ENCODE measurements at regions not wholly inside any gene's neighbourhood (a gene's known extent, or its start where the extent isn't known, plus 50 kb on each side); places are given as distances from the start of the nearest gene placed in this dataset.

GRCh38 chr16:73399997-73400396 lies 352.1 kb upstream of the ZFHX3 start:
- TF ChIP-seq, protein P1, sequence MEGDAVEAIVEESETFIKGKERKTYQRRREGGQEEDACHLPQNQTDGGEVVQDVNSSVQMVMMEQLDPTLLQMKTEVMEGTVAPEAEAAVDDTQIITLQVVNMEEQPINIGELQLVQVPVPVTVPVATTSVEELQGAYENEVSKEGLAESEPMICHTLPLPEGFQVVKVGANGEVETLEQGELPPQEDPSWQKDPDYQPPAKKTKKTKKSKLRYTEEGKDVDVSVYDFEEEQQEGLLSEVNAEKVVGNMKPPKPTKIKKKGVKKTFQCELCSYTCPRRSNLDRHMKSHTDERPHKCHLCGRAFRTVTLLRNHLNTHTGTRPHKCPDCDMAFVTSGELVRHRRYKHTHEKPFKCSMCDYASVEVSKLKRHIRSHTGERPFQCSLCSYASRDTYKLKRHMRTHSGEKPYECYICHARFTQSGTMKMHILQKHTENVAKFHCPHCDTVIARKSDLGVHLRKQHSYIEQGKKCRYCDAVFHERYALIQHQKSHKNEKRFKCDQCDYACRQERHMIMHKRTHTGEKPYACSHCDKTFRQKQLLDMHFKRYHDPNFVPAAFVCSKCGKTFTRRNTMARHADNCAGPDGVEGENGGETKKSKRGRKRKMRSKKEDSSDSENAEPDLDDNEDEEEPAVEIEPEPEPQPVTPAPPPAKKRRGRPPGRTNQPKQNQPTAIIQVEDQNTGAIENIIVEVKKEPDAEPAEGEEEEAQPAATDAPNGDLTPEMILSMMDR (conservative IDR thresholded peaks at IDR 0.05 in 1 of 2, IDR thresholded peaks at IDR 0.05 in 1 of 2; ENCODE audit: low read depth in 1 of 2, low read length in 2 of 2) = no peak
- no peak for TF ChIP-seq EZH2 (IDR thresholded peaks at IDR 0.05; ENCODE audit: low read length, missing control alignments)

Measured in fibroblast of lung (primary cell).